Lung (tissue), 11 donors: ENCODE measurements at regions not wholly inside any gene's neighbourhood (a gene's known extent, or its start where the extent isn't known, plus 50 kb on each side); places are given as distances from the start of the nearest gene placed in this dataset.

Source experiments
- ATAC-seq: fragments of 200-7000 bp; cut with Tn5 transposase; one replicate; pipeline ENCODE4 v1.9.1; 2020; ENCODE audit warnings: moderate number of reproducible peaks; ENCODE audit not compliant: insufficient read depth, low FRiP score
- DNase-seq, 3 donors: peaks; one replicate each; pipeline ENCODE4 v3.0.0-alpha.2; 2013 to 2017
- H3K27ac ChIP-seq, 2 donors: one replicate each; pipeline ENCODE4 v1.5.1; 2013; ENCODE audit warnings: mild to moderate bottlenecking in 2 of 2, moderate library complexity in 2 of 2, control low read depth in 1 of 2, inconsistent platforms in 1 of 2, low read depth in 1 of 2, low read length in 1 of 2
- H3K27me3 ChIP-seq, 3 donors: one replicate each; pipeline ENCODE4 v1.5.1; 2013; ENCODE audit warnings: low read length in 2 of 3; ENCODE audit not compliant: control insufficient read depth in 3 of 3, insufficient read depth in 3 of 3
- H3K36me3 ChIP-seq, 4 donors: one replicate each; pipeline ENCODE4 v1.5.1; 2013; ENCODE audit warnings: low read length in 4 of 4, mild to moderate bottlenecking in 1 of 4, moderate library complexity in 1 of 4; ENCODE audit not compliant: control insufficient read depth in 4 of 4, insufficient read depth in 4 of 4
- H3K4me1 ChIP-seq, 5 donors: one replicate each; pipeline ENCODE4 v1.5.1; 2013; ENCODE audit warnings: low read length in 5 of 5, mild to moderate bottlenecking in 2 of 5, moderate library complexity in 1 of 5; ENCODE audit not compliant: control insufficient read depth in 5 of 5, insufficient read depth in 5 of 5
- H3K4me3 ChIP-seq: one replicate; pipeline ENCODE4 v1.5.1; 2013; ENCODE audit warnings: mild to moderate bottlenecking, control low read depth, moderate library complexity
- H3K9ac ChIP-seq, 2 donors: one replicate each; pipeline ENCODE4 v1.5.1; 2013; ENCODE audit warnings: low read length in 2 of 2, control low read depth in 1 of 2; ENCODE audit not compliant: insufficient read depth in 1 of 2
- H3K9me3 ChIP-seq, 4 donors: one replicate each; pipeline ENCODE4 v1.5.1; 2013; ENCODE audit warnings: low read length in 3 of 4, mild to moderate bottlenecking in 1 of 4, moderate library complexity in 1 of 4; ENCODE audit not compliant: control insufficient read depth in 4 of 4, insufficient read depth in 3 of 4
- CTCF ChIP-seq: IDR thresholded peaks from 2 replicates; pipeline ENCODE4 v1.5.1; 2012; ENCODE audit warnings: mild to moderate bottlenecking; ENCODE audit errors: control extremely low read depth, extremely low read depth
- WGBS, 2 donors: extraction: QIAGEN DNeasy Blood & Tissue Kit; methylation state at CpG; one replicate each; pipeline ENCODE4 v1.1.7; 2013; 5-methylcytosine and 5-hydroxymethylcytosine counted together
- donor health status: control.
- donor health status: control.
- donor health status: Bipolar disorder and iron deficiency.
- donor health status: healthy.
- donor health status: DM: yes; HTN: yes; CAD: no.

DNA sequence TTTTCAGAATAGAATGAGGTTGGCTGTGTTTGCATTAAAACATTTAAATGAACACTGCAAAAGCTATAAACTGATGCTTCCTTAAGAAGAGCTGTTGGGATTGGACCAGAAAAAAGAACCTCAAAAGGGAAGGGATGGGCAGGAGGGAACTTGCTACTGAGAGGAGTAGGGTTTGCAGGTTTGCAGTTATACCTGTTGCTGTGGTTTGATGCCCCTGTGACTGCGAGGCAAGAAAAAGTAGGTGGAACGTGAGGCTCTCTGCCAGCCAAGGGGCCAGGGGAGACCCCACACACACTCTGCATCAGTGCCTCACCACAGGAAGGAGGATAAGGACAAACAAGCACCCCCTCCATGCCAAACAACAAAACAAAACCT lies 197.2 kb downstream of the BCAS1 start:
- Histone ChIP-seq H3K9me3 (no peaks in the 10 kb centered on the region), H3K4me3 (no peak overlapping the region), H3K27ac (no peak overlapping the region), H3K36me3 (no peaks in the 10 kb centered on the region), H3K4me1 (peaks cover 2 to 23% (median 8%) of the 10 kb centered on the region in 5 donors), H3K27me3 (no peaks in the 10 kb centered on the region), H3K9ac (no peak overlapping the region)
- no peak for TF ChIP-seq CTCF
- DNase-seq, result peak in 1 of 3 donors; percentile 28
- 87 to 90% methylated on average over 2 of the region's 2 CpGs for WGBS, 2 donors
- ATAC-seq, result no peak

DNA sequence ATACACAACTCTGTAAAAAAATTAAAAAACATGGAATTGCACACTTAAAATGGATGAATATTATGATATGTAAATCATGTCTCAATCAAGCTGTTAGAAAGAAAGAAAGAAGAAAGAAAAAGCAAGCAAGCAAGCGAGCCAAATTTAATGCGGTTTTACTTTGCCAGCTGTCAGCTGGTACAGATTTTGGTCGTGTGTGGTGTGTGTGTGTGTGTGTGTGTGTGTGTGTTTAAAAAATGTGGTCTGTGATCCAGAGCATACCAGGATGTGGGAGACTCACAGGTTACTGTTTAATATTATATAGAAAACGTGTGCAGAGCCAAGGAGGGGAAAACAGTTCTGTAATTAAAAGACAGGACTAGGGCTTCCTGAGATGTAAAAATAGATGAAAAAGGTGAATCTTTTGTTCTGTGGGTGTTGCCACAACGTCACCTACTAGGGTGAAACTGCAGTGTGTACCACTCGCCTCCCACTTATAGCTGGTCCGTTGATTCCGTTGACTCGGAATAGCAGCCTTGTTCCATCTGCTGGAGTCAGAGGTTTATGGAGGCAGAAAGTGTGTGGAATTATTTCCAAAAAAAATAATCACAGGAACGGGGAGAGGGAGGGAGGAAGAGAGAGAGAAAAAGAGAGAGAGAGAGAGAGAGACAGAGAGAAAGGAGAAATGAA lies 197.7 kb downstream of the BCAS1 start:
- Histone ChIP-seq H3K4me1 (peaks cover 2 to 25% (median 8%) of the 10 kb centered on the region in 5 donors), H3K27ac (peak overlapping the region in 1 of 2 donors; percentile 49), H3K27me3 (no peaks in the 10 kb centered on the region), H3K9me3 (no peaks in the 10 kb centered on the region), H3K36me3 (no peaks in the 10 kb centered on the region), H3K9ac (no peak overlapping the region), H3K4me3 (no peak overlapping the region)
- no peak for TF ChIP-seq CTCF
- 50 to 52% methylated on average over 10 of the region's 10 CpGs for WGBS, 2 donors
- DNase-seq (peak; percentile 44 to 54 (median 52)), ATAC-seq (no peak)

- no peaks in the 10 kb centered on the region for H3K9me3 ChIP-seq
- 16 to 22% methylated on average over 2 of the region's 2 CpGs for WGBS, 2 donors
- H3K9ac ChIP-seq, result no peak overlapping the region
- ATAC-seq (no peak), DNase-seq (peak in 2 of 3 donors; percentile 38 to 50)
- peaks cover 2 to 31% (median 10%) of the 10 kb centered on the region in 5 donors for H3K4me1 ChIP-seq
- no peak overlapping the region for H3K27ac ChIP-seq
- no peak overlapping the region for H3K4me3 ChIP-seq
- H3K36me3 ChIP-seq, result no peaks in the 10 kb centered on the region
- TF ChIP-seq CTCF, result no peak
- no peaks in the 10 kb centered on the region for H3K27me3 ChIP-seq
Measured at GRCh38 chr20:53872081-53872541, 198.3 kb downstream of the BCAS1 start.

DNA sequence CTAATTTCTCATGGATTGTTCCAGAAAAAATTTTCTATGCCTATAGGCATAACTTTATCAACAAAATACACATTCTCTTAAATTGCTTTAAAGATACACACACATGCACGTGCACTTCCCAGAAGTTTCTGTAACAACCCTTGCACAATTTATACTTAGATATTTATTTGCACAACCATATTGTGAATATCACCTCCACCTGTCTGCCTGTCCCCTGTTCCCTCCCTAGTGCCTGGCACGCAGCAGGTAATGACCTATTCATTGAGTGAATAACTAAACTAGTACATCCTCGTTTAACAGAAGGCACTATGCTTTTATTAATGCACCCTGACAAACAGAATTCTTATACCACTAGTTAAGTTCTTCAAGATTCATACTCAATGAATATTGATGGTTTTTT lies 198.9 kb downstream of the BCAS1 start:
- no peak overlapping the region for H3K4me3 ChIP-seq
- no peak for DNase-seq
- no peak overlapping the region for H3K9ac ChIP-seq
- H3K4me1 ChIP-seq, result peaks cover 2 to 36% (median 15%) of the 10 kb centered on the region in 5 donors
- H3K27ac ChIP-seq, result no peak overlapping the region
- H3K27me3 ChIP-seq, result no peaks in the 10 kb centered on the region
- H3K36me3 ChIP-seq, result no peaks in the 10 kb centered on the region
- no peak for ATAC-seq
- H3K9me3 ChIP-seq, result no peaks in the 10 kb centered on the region
- WGBS, 2 donors, result 79% methylated on average over 3 of the region's 3 CpGs
- TF ChIP-seq CTCF, result no peak
